OCI-LY7 (cell line): ENCODE measurements at regions not wholly inside any gene's neighbourhood (a gene's known extent, or its start where the extent isn't known, plus 50 kb on each side); places are given as distances from the start of the nearest gene placed in this dataset.
A peak's percentile ranks its signal among the peaks of the same experiment; 100 is the strongest.

Experiments
- EZH2phosphoT487 ChIP-seq: fragments of 200-600 bp; sonication (generic); IDR thresholded peaks from 2 replicates; pipeline ENCODE4 v1.6.1; 2018; ENCODE audit warnings: low read depth, borderline replicate concordance, mild to moderate bottlenecking, mixed run types, antibody characterized with exemption, low read length, moderate library complexity, mixed read lengths
- TF ChIP-seq, protein P1 (sequence below): fragments of 200-600 bp; sonication (generic); conservative IDR thresholded peaks from 2 replicates; pipeline ENCODE4 v1.5.1; 2014; ENCODE audit warnings: mild to moderate bottlenecking, antibody characterized with exemption, low read length, moderate library complexity, mixed read lengths

DNA sequence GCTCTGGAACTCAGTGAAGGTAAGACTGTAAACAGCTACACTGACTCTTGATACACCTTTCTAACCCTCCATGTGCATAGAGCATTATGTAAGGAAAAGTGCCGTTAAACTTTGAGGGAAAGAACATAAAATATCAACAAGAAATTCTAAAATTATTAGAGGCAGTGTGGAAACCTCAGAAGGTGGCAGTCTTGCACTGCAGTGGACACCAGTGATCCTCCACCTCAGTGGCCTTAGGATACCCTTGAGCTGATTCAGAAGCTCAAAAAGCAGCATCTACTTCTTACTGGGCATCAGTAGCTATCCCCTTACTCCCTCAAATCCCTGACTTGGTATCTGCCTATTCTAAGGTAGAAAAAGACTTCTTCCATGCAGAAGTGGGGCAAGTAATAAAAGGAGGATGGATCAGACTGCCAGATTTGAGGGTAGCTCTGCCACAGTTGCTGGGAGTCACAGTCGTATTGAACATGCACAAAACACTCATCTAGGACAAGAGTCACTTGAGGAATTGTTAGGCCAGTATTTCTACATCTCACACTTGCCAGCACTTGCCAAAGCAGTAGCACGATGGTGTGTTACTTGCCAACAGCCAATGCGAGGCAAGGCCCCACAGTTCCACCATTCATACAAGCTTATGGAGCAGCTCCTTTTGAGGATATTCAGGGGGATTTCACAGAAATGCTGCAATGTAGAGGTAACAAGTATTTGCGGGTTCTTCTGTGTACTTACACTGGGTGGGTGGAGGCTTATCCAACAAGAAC, 529.4 kb upstream of the TSPY4 start:
- TF ChIP-seq, protein P1, sequence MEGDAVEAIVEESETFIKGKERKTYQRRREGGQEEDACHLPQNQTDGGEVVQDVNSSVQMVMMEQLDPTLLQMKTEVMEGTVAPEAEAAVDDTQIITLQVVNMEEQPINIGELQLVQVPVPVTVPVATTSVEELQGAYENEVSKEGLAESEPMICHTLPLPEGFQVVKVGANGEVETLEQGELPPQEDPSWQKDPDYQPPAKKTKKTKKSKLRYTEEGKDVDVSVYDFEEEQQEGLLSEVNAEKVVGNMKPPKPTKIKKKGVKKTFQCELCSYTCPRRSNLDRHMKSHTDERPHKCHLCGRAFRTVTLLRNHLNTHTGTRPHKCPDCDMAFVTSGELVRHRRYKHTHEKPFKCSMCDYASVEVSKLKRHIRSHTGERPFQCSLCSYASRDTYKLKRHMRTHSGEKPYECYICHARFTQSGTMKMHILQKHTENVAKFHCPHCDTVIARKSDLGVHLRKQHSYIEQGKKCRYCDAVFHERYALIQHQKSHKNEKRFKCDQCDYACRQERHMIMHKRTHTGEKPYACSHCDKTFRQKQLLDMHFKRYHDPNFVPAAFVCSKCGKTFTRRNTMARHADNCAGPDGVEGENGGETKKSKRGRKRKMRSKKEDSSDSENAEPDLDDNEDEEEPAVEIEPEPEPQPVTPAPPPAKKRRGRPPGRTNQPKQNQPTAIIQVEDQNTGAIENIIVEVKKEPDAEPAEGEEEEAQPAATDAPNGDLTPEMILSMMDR, result 0 out of 2 replicates have a peak, but pooled peaks have one; percentile 24
- no peak for TF ChIP-seq EZH2phosphoT487
